ENCODE measurements at regions not wholly inside any gene's neighbourhood (a gene's known extent, or its start where the extent isn't known, plus 50 kb on each side); places are given as distances from the start of the nearest gene placed in this dataset.
"Not testable (repeated sequence)": the region's sequence is repeated elsewhere in the genome, so short reads cannot be mapped to it uniquely, and the experiment has no call there.

DNA sequence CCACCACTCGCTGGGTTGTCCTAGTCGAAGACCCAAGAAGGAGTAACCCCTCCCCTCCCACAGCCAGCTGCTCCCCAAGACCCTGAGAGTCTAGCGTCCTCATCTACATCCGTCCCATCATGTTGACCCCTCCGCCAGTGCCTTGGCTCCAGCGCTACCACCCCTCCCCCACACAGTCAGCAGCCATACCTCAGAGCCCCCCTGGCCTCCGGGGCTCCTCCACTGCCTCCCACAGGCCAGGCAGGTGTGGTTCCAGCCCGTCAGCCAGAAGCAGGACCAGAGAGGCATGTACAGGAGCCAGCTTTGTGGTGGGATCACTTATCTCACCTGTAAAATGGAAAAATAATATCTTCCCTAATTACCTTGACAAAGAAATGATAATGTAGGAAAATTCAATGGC is 51.5 kb upstream of the PHF21B start:
- DNase-seq (ENCODE audit: low spot score) = no peak

DNA sequence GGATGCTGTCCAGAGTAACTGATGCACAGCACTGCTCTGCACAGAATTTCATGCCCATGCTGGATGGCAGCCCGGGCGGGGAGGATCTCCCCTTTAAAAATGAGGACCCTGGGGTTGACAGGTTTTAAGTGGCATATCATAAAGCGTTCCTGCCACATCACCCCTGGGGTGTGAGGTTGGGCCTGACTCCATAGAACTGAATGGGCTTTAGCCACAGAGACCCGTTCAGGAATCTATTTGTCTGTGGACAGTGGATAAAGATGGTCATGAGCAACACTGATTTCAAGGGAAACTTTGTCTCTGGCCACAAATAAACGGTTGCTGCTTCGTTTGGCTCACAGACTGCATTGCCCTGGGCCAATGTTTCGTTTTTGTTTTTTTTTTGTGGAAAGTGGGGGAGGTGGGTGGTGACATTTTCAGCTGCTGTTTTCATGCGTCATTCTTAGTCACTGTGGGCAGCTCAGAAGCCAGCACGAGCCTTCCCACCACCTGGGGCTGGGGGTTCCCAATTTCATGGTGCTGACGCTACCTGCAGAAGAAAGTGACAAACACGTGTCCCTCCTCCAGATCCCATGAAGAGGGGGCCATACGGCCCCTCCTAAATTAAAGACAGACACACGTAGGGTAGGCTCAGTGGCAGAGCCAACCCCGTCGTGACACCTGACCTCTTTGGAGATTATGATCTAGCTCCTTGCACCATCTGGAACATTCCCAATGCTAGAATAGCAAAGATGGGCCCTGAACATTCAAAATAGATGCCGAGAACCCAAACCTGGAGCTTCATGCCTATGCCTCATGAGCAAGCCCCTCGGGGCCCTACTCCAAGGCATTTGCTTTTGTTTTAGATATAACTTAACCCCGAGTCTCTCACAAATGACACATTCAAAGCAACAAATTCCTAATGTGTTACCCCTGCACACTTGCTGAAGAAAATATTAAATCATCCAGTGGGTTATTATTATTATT is 54.8 kb upstream of the PHF21B start:
- DNase-seq (ENCODE audit: low spot score) = no peak

DNA sequence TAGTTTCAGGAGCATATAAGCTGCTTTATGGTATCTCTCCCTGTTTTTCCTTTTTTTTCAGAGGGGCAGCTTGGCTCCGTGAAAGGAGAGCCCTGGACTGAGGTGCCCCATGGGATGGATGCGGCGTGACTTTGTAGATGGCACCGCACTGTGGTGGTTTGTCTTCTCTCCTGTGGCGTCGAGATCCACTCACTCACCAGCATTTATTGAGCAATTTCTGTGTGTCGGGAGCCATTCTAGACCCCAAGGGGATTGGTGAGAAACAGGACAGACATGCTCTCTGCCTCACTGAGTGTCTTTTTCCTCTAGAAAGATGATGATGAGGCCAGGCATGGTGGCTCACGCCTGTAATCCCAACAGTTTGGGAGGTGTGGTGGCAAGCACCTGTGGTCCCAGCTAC is 55.9 kb upstream of the PHF21B start:
- no peak for DNase-seq (ENCODE audit: low spot score)

DNA sequence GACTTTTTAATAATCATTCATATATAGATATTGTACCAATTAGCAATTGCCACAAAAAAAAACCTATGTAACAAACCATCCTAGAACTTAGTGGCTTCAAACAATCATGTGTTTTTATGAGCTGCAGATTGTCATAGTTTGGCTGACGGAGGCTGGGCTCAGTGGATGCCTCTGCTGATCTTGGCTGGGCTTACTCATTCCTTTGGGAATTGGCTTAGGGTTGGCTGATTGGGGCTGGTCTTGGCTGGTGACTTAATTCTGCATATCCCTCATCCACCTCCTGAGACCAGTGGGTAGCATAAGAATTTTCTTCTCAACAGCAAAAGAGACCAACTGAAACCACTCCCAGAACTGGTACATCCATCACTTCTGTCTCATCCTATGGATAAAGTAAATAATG is 57.9 kb upstream of the PHF21B start:
- DNase-seq (ENCODE audit: low spot score) = no peak

DNA sequence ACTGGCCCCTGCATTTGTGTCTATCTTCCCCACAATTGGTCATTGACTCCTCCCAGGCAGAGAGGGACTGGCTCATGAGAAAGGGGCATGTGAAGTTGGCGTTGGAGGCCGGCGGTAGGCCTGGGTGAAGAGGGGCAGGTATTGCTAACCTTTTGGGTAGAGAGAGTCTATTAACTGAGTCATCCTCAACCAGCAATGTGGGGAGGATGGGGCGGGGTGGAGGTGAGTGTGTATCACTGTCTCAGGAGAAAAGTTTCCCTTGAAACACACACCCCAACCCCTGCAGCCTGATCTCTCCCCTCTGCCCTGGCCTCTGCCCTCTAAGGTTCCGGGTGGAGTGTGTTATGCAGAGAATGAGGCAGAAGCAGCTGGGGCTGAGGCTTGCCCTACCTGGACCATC is 60.1 kb upstream of the PHF21B start:
- no peak for DNase-seq (ENCODE audit: low spot score)

DNA sequence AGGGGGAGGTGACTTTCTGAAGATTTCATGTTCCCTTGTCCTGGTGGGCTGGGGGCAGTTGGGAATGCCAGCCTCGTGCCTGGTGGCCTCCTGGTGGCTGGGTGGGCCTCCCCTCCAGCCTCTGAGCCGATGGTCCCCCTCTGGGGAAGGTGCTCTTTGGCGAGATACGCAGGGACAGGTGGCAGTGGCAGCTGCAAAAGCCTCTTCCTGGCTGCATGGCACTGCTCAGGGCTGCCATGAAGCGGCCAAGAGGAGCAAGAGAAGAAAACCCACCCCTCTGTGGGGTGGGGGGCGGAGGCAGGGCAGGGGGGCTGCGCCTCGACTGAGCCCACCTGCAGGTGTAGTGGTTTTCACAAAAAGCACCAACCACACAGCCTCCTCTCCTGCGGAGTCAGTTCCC is 61.8 kb upstream of the PHF21B start:
- no peak for DNase-seq (ENCODE audit: low spot score)

DNA sequence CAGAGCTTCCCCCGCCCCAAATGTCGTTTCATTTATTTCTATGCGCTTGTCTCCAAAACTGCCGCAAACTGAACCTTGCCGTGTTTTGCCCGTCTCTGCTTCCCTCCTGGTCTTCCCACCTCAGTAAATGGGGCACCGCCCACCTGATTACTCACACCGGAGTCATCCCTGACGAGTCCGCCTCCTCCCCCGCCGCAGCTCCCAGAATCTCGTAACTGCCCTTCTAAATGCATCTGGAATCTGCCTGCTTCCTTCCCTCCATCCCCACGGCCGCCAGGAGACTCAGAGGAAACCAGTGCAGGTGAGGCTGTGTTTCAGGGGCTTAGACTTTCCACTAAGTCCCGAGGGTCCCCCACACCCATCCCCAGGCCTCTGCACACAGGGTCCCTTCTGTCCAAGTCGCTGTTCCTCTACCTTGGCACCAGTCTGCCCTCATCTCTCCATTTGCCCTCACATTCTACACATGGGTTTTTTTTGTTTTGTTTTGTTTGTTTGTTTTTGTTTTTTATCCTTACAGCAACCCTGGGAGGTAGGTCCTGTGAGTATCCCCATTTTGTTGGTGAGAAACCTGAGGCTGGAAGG is 62.6 kb upstream of the PHF21B start:
- DNase-seq (ENCODE audit: low spot score) = no peak

DNA sequence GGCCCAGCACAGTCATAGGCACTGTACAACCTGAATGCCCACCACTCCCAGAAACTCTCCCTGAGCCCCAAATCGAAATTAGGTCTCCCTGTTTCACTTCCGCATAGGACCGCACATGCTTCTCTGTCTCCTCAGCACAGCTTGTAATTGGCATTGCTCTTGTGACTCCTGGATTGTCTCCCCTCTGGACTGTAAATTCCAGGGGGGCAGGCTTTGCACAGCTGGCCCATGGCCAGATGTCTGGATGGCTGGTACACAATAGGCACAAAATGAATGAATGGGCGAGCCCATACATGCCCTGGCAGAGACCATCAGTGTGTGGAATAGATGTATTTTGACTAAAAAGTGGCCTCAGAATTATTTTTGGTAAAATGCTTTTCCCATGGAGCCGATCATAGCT is 63.3 kb upstream of the PHF21B start:
- DNase-seq (ENCODE audit: low spot score) = no peak

DNA sequence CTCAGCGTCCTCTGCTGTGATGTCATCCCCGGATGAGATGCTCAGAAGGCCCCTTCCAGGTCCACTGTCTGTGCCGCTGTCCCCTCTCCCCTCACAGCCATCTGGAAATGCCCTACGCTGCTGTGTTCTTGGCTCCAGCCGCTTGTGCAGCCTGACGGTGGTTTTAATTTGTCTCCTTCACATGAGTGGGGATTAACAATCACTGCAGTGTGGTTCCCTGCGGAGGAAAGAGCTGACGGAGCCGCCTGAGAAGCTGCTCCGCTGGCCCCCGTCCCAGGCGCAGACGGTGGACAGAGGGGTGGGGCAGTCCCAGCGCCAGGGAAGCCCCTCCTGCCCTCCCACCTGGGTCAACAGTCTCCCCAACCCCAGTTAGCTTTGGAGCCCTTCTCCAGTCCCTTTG is 67.5 kb upstream of the PHF21B start:
- DNase-seq (ENCODE audit: low spot score) = no peak

DNA sequence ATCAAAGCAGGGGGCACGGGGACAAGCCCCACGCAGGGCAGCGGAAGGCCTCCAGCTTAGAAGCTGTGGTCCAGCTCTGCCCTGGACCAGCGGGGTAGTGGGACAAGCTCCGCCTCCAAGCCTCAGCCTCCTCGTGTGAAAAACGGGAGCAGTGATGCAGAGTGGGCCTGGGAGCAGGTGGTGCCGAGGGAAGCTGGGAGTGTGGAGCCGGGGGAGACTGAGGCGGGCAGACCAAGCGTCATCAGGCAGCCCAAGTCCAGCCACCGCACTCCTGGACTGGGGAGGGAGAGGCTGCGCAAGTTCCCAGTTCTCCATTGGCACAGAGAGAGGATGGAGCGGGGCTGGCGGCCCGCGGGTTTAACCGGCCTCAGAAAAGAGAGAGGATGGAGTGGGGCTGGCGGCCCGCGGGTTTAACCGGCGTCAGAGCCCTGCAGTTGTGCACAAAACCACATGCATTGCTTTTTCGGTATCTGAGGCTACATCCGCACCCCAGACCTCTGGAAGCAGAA is 68.1 kb upstream of the PHF21B start:
- no peak for DNase-seq (ENCODE audit: low spot score)

DNA sequence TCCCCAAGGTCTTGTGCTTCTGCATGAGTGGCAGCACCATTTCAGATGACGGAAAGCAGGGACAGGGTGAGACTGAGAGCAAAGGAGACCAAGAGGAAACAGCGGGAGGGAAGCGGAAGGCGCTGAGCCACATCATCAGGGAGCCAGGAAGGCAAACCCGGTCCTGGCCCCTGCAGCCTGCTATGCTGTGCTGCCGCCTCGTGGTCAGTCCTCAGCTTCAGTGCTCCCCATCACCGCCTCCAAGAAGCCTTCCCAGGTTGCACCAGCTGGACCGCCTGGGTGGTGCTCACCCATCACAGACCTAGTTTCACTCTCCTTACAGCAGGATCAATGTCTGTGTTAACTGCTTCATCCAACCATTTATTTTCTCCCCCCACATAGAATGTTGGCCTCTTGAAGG is 73.0 kb upstream of the PHF21B start:
- no peak for DNase-seq (ENCODE audit: low spot score)

DNA sequence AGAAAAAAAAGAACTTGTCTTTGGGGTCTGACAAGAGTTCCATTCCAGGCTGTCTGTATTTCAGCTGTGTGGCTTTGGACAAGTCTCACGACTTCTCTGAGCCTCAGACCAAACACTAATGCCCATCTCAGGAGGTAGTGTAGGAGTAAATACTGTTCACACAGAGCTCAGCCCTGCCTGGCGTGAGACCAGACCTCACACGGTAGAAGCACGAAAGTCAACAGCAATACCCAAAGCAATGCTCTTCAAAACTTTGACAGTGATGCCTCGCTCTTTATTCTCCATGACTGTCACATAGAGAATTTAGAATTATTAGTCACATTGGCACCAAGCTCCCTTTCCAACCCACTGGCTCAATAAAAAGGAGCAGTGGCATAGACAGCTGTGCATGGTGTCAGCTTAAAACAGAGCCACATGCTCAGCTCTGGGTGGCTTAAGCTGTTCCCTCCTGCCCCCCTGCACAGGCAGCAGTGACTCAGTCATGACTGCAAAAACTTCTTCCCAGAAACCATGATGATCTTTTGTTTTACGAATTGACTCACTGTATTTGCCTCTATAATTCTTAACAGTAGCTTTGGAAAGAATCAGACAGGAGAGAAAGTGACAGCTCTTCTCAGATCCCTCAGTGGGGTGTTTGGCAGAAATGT is 74.0 kb upstream of the PHF21B start:
- DNase-seq (ENCODE audit: low spot score) = no peak

DNA sequence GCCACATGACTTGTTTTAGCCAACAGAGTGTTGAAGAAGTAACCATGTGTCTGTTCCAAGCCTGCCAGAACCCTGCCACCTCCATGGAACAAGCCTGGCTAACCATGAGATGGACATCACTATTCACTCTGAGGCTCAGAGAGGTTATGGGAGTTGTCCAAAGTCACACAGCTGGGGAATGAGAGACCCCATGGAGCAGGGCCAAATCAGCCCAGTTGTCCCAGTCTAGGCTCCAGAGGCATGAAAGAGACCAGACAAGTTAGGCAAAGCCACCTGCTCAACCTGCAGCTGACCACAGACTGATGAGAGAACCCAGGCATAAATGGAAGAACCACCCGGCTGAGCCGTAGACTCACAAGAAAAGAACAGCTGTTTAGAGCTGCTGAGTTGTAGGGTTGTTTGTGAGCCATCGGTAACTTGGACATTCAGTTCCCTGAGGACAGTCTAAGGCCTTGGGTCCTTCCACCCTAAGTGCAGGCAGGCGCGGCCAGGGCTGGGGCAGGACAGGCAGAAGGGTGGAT is 74.7 kb upstream of the PHF21B start:
- no peak for DNase-seq (ENCODE audit: low spot score)

DNA sequence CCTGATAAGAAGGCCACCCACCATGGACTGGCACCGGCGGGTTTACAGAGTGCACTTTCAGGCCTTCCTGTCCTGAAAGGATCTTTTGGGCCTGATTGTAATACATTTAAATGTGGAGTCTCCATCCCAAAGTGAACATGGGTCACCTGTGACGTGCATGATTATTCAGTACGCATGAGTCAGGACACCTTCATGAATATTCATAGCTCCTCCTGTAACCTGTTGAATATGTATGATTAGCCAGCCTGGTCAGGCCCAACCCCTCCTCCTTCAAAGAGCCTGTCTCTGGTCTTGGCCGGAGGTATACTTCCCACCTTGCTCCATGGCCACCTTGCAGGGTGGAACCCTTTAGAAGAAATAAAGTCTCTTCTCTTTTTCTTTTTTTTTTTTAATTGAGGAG is 75.9 kb upstream of the NUP50 start:
- DNase-seq (ENCODE audit: low spot score) = no peak

DNA sequence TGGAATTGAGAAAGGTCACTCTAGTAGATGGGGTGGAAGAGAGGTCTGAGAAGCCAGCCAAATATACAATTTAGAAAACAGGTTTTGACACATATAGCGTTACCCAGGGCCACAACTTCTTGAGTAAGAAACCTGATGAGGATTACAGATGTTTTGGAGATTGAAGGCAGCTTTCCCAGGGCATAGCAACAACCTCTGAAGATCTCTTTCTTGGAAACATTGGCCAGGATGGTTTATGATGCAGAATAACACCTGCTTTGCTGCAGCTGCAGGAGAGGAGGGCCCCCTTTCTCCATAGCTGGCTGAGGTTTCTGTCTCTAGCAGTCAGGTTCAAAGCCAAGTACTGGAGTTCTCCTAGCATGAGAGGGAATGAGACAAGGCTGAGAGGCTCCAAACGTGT is 75.1 kb upstream of the NUP50 start:
- DNase-seq (ENCODE audit: low spot score) = no peak

DNA sequence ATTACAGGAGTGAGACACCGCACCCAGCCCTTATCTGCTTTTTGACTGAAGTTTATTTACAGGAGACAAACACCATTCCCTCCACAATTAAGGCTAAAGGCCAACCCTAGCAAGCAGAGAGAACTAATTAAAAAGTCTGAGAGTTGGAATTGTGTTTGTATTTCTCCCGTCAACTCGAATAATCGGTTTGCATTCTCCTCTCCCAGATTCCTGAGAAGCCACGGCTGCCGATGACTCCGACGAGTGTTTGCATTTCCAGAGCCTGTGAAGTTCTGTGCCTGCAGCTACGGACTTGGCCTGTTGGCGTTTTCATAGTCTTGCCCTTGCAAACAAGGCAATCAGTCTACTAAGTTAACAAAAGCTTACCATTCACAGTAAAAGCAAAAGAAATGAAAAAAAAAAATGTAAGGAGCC is 73.2 kb upstream of the NUP50 start:
- no peak for DNase-seq (ENCODE audit: low spot score)

DNA sequence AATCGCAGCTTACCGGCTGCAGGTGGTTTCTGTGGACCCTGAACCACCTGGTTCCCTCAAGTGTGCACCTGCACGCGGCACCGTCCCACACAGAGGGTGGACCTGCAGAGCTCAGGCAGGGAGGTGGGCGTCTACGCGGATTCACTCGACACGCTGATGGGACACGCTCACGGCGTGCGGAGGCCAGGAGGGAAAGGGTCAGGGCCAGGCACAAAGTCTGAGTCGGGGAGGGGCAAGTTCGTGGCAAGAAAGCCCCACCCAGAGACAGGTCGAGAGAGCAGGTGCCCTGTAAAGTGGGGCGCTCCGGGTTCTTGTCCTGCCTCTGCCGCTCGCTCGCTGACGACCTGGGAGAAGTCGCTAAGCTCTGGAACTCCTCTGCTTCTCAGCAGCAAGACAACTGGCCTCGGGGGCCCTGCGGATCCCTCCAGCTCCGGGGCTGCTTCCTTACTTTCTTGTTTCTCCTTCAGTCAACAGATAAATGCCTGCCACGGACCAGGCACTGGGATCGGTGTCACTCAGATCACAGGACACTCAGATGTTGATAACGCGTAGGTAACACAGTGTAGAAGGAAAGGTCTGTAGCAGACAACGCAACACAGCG is 72.4 kb upstream of the NUP50 start:
- no peak for DNase-seq (ENCODE audit: low spot score)

DNA sequence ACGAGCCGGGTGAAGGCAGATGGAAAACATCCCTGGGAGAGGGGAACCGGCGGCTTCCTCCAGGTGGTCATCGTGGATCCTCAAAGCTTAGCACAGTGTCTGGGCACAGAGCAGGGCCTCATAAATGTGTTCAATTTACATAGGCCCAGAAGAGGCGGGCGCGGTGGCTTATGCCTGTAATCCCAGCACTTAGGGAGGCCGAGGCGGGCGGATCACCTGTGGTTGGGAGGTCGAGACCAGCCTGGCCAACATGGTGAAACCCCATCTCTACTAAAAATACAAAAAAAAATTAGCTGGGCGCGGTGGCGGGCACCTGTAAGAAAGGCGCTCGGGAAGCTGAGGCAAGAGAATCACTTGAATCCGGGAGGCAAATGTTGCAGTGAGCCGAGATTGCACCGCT is 71.8 kb upstream of the NUP50 start:
- DNase-seq (ENCODE audit: low spot score) = not testable (repeated sequence)

DNA sequence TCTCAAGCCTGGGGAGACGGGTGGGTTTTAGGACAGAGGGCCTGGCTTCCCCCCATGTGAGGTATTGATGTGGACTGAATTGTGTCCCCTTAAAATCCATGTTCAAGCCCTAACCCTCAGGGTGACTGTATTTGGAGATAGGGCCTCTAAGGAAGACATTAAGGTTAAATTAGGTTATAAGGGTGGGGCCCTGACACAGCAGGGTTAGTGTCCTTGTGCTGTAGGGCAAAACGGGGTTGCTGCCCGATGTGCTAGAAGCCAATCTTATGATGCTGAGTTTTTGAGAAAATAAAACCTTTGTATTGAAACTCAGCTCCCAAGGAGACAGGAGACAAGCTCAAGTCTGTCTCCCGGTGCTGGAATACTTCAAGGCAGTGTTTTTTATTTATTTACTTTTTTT is 71.1 kb upstream of the NUP50 start:
- DNase-seq (ENCODE audit: low spot score) = no peak

DNA sequence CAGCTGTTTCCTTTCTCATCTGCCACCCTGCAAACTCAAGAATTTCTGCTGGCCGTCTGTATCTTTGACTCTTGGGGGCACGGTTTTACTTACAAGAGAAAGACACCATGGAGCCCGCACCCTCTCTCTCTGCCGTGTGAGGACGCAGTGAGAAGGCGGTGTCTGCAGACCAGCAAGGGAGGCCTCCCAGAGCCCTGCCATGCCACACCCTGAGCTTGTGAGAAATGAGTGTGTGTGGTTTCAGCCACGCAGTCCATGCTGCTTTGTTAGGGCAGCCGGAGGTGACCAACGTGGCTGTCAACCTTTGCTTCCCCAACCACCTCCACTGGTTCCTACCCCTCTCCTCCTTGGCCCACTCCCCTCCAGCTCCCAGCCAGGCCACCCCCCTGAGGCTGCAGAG is 70.1 kb upstream of the NUP50 start:
- DNase-seq (ENCODE audit: low spot score) = no peak

DNA sequence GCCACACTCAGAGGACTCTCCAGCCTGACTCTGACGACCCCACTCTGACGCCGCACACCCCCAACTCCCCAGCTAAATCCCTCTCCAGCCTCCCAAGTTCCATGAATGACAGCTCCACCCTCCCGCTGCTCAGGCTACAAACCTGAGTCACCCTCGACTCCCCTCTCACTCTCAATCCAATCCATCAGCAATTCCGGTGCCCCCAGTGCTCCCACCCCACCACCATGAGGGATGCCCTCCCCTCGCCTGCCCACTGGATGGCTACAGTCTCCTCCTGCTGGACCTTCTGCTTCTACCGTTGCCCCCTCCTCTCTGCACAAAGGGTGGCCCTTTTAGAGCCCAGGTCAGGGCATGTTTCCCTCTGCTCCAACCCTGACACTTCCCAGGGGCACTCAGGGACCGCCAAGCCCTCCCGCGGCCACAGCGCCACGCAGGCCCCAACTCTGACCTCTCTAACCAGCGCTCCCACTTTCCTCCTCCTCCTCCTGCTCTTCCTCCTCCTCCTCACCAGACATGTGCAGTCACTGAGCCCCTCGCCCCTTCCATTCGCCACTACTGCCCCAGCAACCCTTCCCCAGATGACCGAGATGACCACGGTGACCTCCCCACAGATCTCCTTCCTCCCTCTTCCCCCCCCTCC is 69.5 kb upstream of the NUP50 start:
- no peak for DNase-seq (ENCODE audit: low spot score)

DNA sequence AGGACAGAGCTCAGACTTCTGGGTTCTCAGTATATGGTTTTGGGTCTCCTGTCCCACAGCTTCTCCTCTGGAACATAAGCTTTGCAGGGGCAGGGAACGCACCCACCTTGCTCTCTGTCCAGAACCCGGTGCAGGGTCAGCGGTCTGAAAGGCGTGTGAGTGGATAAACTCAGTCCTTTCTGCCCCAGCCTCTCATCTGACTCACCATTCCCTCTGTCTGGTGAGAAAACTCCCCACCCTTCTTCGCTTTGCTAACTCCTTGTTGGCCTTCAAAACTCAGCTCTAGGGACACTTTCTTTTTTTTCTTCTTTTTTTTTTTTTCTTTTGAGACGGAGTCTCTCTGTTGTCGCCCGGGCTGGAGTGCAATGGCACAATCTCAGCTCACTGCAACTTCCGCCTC is 68.9 kb upstream of the NUP50 start:
- no peak for DNase-seq (ENCODE audit: low spot score)
